Liver (tissue), 3 donors: ENCODE measurements at regions not wholly inside any gene's neighbourhood (a gene's known extent, or its start where the extent isn't known, plus 50 kb on each side); places are given as distances from the start of the nearest gene placed in this dataset.

Source experiments
- JUND ChIP-seq, 2 donors: IDR thresholded peaks; 2 replicates each; pipeline ENCODE4 v1.6.1; 2016; ENCODE audit warnings: antibody characterized with exemption in 2 of 2
- RAD21 ChIP-seq, 2 donors: IDR thresholded peaks; 2 replicates each; pipeline ENCODE4 v1.6.1; 2016; ENCODE audit warnings: antibody characterized with exemption in 2 of 2, mild to moderate bottlenecking in 2 of 2
- TF ChIP-seq, protein P1 (sequence below): fragments of 150-350 bp; IDR thresholded peaks from 2 replicates; pipeline ENCODE4 v1.5.1; 2017; ENCODE audit warnings: improper control_type of control experiment, low read depth, low read length; ENCODE audit not compliant: missing input control
- TF ChIP-seq, protein P2 (sequence below): IDR thresholded peaks from 2 replicates; pipeline ENCODE4 v1.6.1; 2016; ENCODE audit warnings: antibody characterized with exemption
- donor health status: healthy.
- donor health status: healthy.

DNA sequence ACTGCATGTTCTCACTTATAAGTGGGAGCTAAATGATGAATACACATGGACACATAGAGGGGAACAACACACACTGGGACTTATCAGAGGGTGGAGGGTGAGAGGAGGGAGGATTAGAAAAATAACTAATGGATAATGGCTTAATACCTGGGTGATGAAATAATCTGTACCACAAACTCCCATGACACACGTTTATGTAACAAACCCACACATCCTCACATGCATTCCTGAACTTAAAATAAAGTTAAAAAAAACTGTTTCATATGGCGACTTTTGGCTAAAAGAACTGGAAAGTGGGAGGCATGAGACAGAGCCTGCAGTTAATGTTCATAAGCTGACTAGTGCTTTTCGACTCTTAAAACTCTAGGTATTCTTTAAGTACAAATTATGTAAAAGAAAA is 98.9 kb upstream of the NPFFR2 start:
- TF ChIP-seq, protein P1, sequence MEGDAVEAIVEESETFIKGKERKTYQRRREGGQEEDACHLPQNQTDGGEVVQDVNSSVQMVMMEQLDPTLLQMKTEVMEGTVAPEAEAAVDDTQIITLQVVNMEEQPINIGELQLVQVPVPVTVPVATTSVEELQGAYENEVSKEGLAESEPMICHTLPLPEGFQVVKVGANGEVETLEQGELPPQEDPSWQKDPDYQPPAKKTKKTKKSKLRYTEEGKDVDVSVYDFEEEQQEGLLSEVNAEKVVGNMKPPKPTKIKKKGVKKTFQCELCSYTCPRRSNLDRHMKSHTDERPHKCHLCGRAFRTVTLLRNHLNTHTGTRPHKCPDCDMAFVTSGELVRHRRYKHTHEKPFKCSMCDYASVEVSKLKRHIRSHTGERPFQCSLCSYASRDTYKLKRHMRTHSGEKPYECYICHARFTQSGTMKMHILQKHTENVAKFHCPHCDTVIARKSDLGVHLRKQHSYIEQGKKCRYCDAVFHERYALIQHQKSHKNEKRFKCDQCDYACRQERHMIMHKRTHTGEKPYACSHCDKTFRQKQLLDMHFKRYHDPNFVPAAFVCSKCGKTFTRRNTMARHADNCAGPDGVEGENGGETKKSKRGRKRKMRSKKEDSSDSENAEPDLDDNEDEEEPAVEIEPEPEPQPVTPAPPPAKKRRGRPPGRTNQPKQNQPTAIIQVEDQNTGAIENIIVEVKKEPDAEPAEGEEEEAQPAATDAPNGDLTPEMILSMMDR, result no peak
- no peak for TF ChIP-seq RAD21 (IDR thresholded peaks at IDR 0.05)
- no peak for TF ChIP-seq JUND (IDR thresholded peaks at IDR 0.05)
- TF ChIP-seq, protein P2, sequence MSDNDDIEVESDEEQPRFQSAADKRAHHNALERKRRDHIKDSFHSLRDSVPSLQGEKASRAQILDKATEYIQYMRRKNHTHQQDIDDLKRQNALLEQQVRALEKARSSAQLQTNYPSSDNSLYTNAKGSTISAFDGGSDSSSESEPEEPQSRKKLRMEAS, result no peak
